Stomach smooth muscle (tissue), 2 donors: ENCODE measurements at regions not wholly inside any gene's neighbourhood (a gene's known extent, or its start where the extent isn't known, plus 50 kb on each side); places are given as distances from the start of the nearest gene placed in this dataset.

Experiments
- H3K27ac ChIP-seq: one replicate; pipeline ENCODE4 v1.7.0; 2013; ENCODE audit warnings: mild to moderate bottlenecking, low read length, inconsistent platforms
- H3K27me3 ChIP-seq, 2 donors: one replicate each; pipeline ENCODE4 v1.7.0; 2013; ENCODE audit warnings: low read length in 2 of 2; ENCODE audit not compliant: insufficient read depth in 2 of 2, control insufficient read depth in 1 of 2
- H3K36me3 ChIP-seq, 2 donors: one replicate each; pipeline ENCODE4 v1.7.0; 2013; ENCODE audit warnings: low read length in 2 of 2; ENCODE audit not compliant: control insufficient read depth in 2 of 2, insufficient read depth in 2 of 2
- H3K4me1 ChIP-seq: one replicate; pipeline ENCODE4 v1.7.0; 2013; ENCODE audit warnings: low read length; ENCODE audit not compliant: control insufficient read depth, insufficient read depth
- H3K4me3 ChIP-seq, 2 donors: one replicate each; pipeline ENCODE4 v1.7.0; 2013; ENCODE audit warnings: low read length in 2 of 2
- H3K9ac ChIP-seq, 2 donors: one replicate each; pipeline ENCODE4 v1.7.0; 2013; ENCODE audit warnings: low read length in 2 of 2, mild to moderate bottlenecking in 1 of 2
- H3K9me3 ChIP-seq, 2 donors: one replicate each; pipeline ENCODE4 v1.7.0; 2013; ENCODE audit warnings: low read length in 2 of 2; ENCODE audit not compliant: control insufficient read depth in 2 of 2
- donor health status: healthy.
- donor health status: Pancreatic carcinoma.

- Histone ChIP-seq H3K27ac (no peak overlapping the region), H3K4me1 (no peaks in the 10 kb centered on the region), H3K4me3 (no peak overlapping the region), H3K27me3 (no peaks in the 10 kb centered on the region), H3K9ac (no peak overlapping the region), H3K36me3 (no peaks in the 10 kb centered on the region), H3K9me3 (peaks cover 0 to 13% of the 10 kb centered on the region in 2 donors)
Measured at GRCh38 chr7:10355816-10356215, 617.9 kb upstream of the PHF14 start.

- H3K36me3 ChIP-seq: no peaks in the 10 kb centered on the region
Measured at GRCh38 chr7:10360050-10360449, 613.6 kb upstream of the PHF14 start.

GRCh38 chr7:10401793-10402192 is 571.9 kb upstream of the PHF14 start:
- no peak overlapping the region for H3K27ac ChIP-seq
- no peak overlapping the region for H3K9ac ChIP-seq
- no peaks in the 10 kb centered on the region for H3K4me1 ChIP-seq
- no peak overlapping the region for H3K4me3 ChIP-seq
- peaks cover 0 to 11% of the 10 kb centered on the region in 2 donors for H3K9me3 ChIP-seq
- no peaks in the 10 kb centered on the region for H3K36me3 ChIP-seq
- H3K27me3 ChIP-seq: no peaks in the 10 kb centered on the region

More at GRCh38 chr7:10360050-10360449, 613.6 kb upstream of the PHF14 start:
- no peaks in the 10 kb centered on the region for H3K27me3 ChIP-seq
- no peak overlapping the region for H3K9ac ChIP-seq
- H3K4me1 ChIP-seq: no peaks in the 10 kb centered on the region
- no peak overlapping the region for H3K4me3 ChIP-seq
- no peak overlapping the region for H3K27ac ChIP-seq
- peaks cover 0 to 13% of the 10 kb centered on the region in 2 donors for H3K9me3 ChIP-seq

DNA sequence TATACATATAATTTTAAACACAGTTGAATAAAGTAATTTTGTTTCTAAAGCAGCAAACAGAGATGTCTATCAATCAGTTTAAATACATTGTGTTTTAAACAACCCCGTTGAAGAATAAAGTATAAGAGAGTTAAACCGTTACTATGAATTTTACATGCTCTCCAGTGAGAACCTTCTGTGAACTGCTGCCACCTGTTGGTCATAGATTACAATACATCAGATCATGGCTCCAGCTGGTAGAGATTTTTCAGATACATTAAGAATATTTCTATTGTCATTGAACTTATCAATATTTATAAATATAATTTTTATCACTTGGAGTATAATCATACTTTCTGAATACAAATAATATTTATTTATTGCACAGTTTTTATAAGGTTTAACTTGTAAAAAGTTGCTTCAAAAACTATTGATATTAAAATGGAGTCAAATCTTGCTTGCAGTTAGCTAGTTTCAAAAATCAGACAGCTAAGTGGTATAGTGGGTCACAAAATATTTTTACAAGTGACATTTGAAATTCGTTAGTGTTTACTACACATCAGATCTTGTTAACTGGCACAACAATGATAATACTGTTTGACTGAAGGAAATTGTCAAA is 561.2 kb upstream of the PHF14 start:
- Histone ChIP-seq H3K36me3 (no peaks in the 10 kb centered on the region), H3K4me1 (no peaks in the 10 kb centered on the region), H3K9me3 (no peaks in the 10 kb centered on the region), H3K27me3 (no peaks in the 10 kb centered on the region), H3K9ac (no peak overlapping the region), H3K4me3 (no peak overlapping the region), H3K27ac (no peak overlapping the region)

- H3K4me1 ChIP-seq: no peaks in the 10 kb centered on the region
- no peaks in the 10 kb centered on the region for H3K9me3 ChIP-seq
- H3K9ac ChIP-seq: no peak overlapping the region
- H3K27ac ChIP-seq: no peak overlapping the region
- H3K36me3 ChIP-seq: no peaks in the 10 kb centered on the region
- H3K4me3 ChIP-seq: no peak overlapping the region
- H3K27me3 ChIP-seq: no peaks in the 10 kb centered on the region
Measured at GRCh38 chr7:10418985-10419384, 554.7 kb upstream of the PHF14 start.

DNA sequence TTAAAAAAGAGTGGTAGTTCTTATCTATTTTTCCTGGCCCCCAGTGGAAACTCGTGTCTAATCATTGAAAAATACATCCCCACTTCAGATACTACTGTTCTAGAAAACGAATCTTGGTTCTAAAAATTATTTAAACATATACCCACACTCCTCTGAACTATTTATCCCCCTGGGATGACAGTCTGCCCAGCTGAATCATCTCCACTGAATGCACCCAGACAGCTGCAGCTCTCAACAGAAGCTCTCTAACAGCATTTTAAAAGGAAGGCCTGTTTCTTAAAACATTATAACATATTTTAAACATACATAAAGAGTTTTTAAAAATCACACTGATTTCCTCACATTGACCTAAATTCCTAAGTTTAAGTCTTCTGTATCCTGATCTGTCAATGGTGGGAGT is 544.6 kb upstream of the PHF14 start:
- Histone ChIP-seq H3K36me3 (no peaks in the 10 kb centered on the region), H3K4me1 (no peaks in the 10 kb centered on the region), H3K9me3 (peaks cover 0 to 2% of the 10 kb centered on the region in 2 donors), H3K9ac (no peak overlapping the region), H3K27me3 (no peaks in the 10 kb centered on the region), H3K27ac (no peak overlapping the region), H3K4me3 (no peak overlapping the region)

DNA sequence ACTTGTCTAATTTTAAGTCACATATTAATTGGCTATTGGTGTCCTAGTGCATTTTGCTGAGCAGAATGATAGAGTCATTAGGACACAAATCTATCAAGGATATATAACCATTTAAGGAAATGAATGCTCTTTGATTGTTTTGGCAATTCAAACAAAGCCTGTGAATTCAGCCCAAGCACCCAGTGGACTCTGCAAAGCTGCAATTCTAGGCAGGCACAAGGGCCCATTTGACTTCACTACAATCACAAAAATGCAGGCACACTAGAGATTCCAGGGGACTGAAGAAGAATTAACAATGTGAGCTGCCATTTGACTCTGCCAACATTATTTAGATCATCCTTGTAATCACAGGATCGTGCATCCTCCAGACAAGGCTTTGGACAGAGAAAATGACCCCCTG is 544.2 kb upstream of the PHF14 start:
- no peak overlapping the region for H3K27ac ChIP-seq
- peaks cover 0 to 2% of the 10 kb centered on the region in 2 donors for H3K9me3 ChIP-seq
- H3K4me3 ChIP-seq: no peak overlapping the region
- H3K9ac ChIP-seq: no peak overlapping the region
- H3K27me3 ChIP-seq: no peaks in the 10 kb centered on the region
- no peaks in the 10 kb centered on the region for H3K4me1 ChIP-seq
- H3K36me3 ChIP-seq: no peaks in the 10 kb centered on the region

DNA sequence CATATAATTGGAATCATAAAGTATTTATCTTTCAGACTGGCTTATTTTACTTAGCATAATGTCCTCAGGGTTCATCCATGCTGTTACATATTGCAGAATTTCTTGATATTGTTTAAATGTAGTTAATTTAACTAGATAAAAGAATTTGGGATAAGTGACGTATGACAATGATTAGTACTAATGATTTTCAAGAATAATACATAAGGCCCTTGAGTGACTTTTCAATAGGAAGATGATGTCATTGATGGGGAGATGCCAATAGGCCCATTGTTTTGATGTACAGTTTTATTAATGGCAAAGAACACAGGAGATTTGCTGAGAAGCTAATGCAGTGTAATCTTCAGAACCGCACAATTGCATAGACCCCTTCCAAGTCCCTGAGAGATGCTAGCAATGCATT is 537.4 kb upstream of the PHF14 start:
- Histone ChIP-seq H3K36me3 (no peaks in the 10 kb centered on the region), H3K9me3 (no peaks in the 10 kb centered on the region), H3K4me3 (no peak overlapping the region), H3K4me1 (no peaks in the 10 kb centered on the region), H3K27me3 (no peaks in the 10 kb centered on the region), H3K9ac (no peak overlapping the region), H3K27ac (no peak overlapping the region)

GRCh38 chr7:10439027-10439426 is 534.6 kb upstream of the PHF14 start:
- H3K4me3 ChIP-seq: no peak overlapping the region
- no peaks in the 10 kb centered on the region for H3K27me3 ChIP-seq
- no peaks in the 10 kb centered on the region for H3K36me3 ChIP-seq
- no peaks in the 10 kb centered on the region for H3K9me3 ChIP-seq
- H3K9ac ChIP-seq: no peak overlapping the region
- H3K27ac ChIP-seq: no peak overlapping the region
- H3K4me1 ChIP-seq: no peaks in the 10 kb centered on the region

- Histone ChIP-seq H3K9me3 (no peaks in the 10 kb centered on the region), H3K4me3 (no peak overlapping the region), H3K27me3 (no peaks in the 10 kb centered on the region), H3K9ac (no peak overlapping the region), H3K27ac (no peak overlapping the region), H3K36me3 (no peaks in the 10 kb centered on the region), H3K4me1 (no peaks in the 10 kb centered on the region)
Measured at GRCh38 chr7:10455936-10456335, 517.7 kb upstream of the PHF14 start.

- H3K27me3 ChIP-seq: no peaks in the 10 kb centered on the region
- H3K4me3 ChIP-seq: no peak overlapping the region
- no peaks in the 10 kb centered on the region for H3K4me1 ChIP-seq
- no peaks in the 10 kb centered on the region for H3K36me3 ChIP-seq
- H3K9ac ChIP-seq: no peak overlapping the region
- no peak overlapping the region for H3K27ac ChIP-seq
- no peaks in the 10 kb centered on the region for H3K9me3 ChIP-seq
Measured at GRCh38 chr7:10460474-10460873, 513.2 kb upstream of the PHF14 start.
